Stomach smooth muscle (tissue), 2 donors: ENCODE measurements at regions not wholly inside any gene's neighbourhood (a gene's known extent, or its start where the extent isn't known, plus 50 kb on each side); places are given as distances from the start of the nearest gene placed in this dataset.

Source experiments
- H3K27ac ChIP-seq: one replicate; pipeline ENCODE4 v1.7.0; 2013; ENCODE audit warnings: mild to moderate bottlenecking, low read length, inconsistent platforms
- H3K27me3 ChIP-seq, 2 donors: one replicate each; pipeline ENCODE4 v1.7.0; 2013; ENCODE audit warnings: low read length in 2 of 2; ENCODE audit not compliant: insufficient read depth in 2 of 2, control insufficient read depth in 1 of 2
- H3K36me3 ChIP-seq, 2 donors: one replicate each; pipeline ENCODE4 v1.7.0; 2013; ENCODE audit warnings: low read length in 2 of 2; ENCODE audit not compliant: control insufficient read depth in 2 of 2, insufficient read depth in 2 of 2
- H3K4me1 ChIP-seq: one replicate; pipeline ENCODE4 v1.7.0; 2013; ENCODE audit warnings: low read length; ENCODE audit not compliant: control insufficient read depth, insufficient read depth
- H3K4me3 ChIP-seq, 2 donors: one replicate each; pipeline ENCODE4 v1.7.0; 2013; ENCODE audit warnings: low read length in 2 of 2
- H3K9ac ChIP-seq, 2 donors: one replicate each; pipeline ENCODE4 v1.7.0; 2013; ENCODE audit warnings: low read length in 2 of 2, mild to moderate bottlenecking in 1 of 2
- H3K9me3 ChIP-seq, 2 donors: one replicate each; pipeline ENCODE4 v1.7.0; 2013; ENCODE audit warnings: low read length in 2 of 2; ENCODE audit not compliant: control insufficient read depth in 2 of 2
- donor health status: healthy.
- donor health status: Pancreatic carcinoma.

GRCh38 chr16:17605784-17606183, 135.0 kb upstream of the XYLT1 start:
- Histone ChIP-seq H3K4me1 (no peaks in the 10 kb centered on the region), H3K27me3 (no peaks in the 10 kb centered on the region), H3K4me3 (no peak overlapping the region), H3K27ac (no peak overlapping the region), H3K36me3 (no peaks in the 10 kb centered on the region), H3K9me3 (peaks cover 0 to 7% of the 10 kb centered on the region in 2 donors), H3K9ac (no peak overlapping the region)

DNA sequence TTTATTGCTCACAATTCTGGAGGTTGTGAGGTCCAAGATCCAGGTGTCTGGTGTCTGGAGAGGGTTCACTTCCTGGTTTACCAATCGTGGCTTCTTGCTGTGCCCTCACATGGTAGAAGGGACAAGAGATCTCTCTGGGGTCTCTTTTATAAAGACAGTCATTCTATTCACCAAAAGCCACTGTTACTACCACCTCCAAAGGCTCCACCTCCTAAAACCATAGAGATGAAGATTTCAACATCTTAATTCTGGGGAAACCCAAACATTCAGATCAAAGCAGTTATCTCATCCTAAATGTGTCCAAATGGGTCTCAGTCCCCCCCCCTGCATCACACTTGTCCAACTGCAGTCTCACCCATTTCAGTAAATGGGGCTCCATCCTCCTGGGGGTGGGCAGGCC, 132.9 kb upstream of the XYLT1 start:
- peaks cover 0 to 5% of the 10 kb centered on the region in 2 donors for H3K9me3 ChIP-seq

GRCh38 chr16:17602678-17603077, 131.9 kb upstream of the XYLT1 start:
- no peaks in the 10 kb centered on the region for H3K27me3 ChIP-seq
- H3K4me3 ChIP-seq, result no peak overlapping the region
- H3K9me3 ChIP-seq, result peaks cover 0 to 6% of the 10 kb centered on the region in 2 donors
- H3K27ac ChIP-seq, result no peak overlapping the region
- no peaks in the 10 kb centered on the region for H3K4me1 ChIP-seq
- H3K36me3 ChIP-seq, result no peaks in the 10 kb centered on the region
- no peak overlapping the region for H3K9ac ChIP-seq

More for the DNA sequence above, 132.9 kb upstream of the XYLT1 start:
- Histone ChIP-seq H3K36me3 (no peaks in the 10 kb centered on the region), H3K27me3 (no peaks in the 10 kb centered on the region), H3K9ac (no peak overlapping the region), H3K4me1 (no peaks in the 10 kb centered on the region), H3K4me3 (no peak overlapping the region), H3K27ac (no peak overlapping the region)

- Histone ChIP-seq H3K9ac (no peak overlapping the region), H3K27ac (no peak overlapping the region), H3K27me3 (no peaks in the 10 kb centered on the region), H3K4me1 (no peaks in the 10 kb centered on the region), H3K4me3 (no peak overlapping the region), H3K9me3 (peaks cover 0 to 6% of the 10 kb centered on the region in 2 donors), H3K36me3 (no peaks in the 10 kb centered on the region)
Observed at GRCh38 chr16:17598968-17599367, 128.2 kb upstream of the XYLT1 start.

DNA sequence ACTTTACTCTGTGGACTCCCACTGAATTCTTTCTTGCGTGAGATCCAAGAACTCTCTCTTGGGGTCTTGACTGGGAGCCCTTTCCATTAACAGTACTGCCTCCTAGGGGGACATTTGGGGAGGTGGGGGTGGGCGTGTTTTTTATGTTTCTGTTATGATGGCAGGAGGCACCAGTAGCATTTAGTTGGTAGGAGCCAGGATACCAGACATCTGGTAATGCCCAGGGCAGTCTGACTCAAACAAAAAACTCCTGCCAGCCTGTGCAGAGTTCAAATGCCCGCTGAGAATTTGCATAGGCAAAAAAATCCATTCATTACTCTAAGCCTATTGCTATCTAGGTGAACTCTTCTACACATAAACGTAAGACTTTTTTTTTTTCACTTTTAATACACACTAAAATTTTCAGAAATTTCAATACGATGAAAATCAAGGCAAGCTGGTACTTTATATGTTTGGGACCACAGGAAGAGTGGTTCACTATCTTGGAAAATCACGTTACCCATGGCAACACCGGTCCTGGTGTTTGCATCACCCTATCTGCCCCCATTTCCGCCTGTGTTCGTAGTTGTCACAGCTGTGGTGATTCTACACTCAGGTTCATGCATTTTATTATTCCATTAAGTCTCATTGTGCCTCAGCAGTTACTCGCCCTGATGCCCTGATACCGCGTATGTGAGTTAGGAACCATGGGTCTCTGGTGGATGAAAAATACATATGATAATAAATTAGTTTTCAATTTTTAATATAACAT, 121.1 kb upstream of the XYLT1 start:
- Histone ChIP-seq H3K27me3 (no peaks in the 10 kb centered on the region), H3K9me3 (no peaks in the 10 kb centered on the region), H3K36me3 (no peaks in the 10 kb centered on the region), H3K9ac (no peak overlapping the region), H3K4me1 (no peaks in the 10 kb centered on the region), H3K27ac (no peak overlapping the region), H3K4me3 (no peak overlapping the region)

- no peak overlapping the region for H3K27ac ChIP-seq
- H3K9me3 ChIP-seq, result no peaks in the 10 kb centered on the region
- H3K4me1 ChIP-seq, result no peaks in the 10 kb centered on the region
- H3K36me3 ChIP-seq, result no peaks in the 10 kb centered on the region
- H3K4me3 ChIP-seq, result no peak overlapping the region
- H3K27me3 ChIP-seq, result no peaks in the 10 kb centered on the region
- no peak overlapping the region for H3K9ac ChIP-seq
Observed at GRCh38 chr16:17590711-17591654, 120.2 kb upstream of the XYLT1 start.

DNA sequence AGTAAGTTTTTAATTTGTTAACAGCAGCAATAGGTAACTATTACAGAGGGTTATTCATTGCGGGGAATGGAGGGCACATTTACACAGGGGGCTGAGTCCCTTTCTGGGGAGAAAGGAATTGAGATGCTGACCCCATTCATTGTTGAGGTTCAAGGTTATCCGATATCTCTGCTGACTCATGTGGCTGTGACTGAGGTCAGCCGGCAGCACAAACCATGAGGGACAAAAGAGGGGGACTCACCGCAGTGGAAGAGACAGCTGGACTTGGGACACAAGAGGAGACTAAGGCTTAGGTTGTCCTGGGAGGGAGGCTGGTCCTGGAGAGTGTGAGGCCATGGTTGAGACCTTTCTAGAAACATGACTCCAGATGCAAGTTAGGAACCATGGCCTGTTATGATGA, 119.1 kb upstream of the XYLT1 start:
- H3K4me1 ChIP-seq, result no peaks in the 10 kb centered on the region
- no peaks in the 10 kb centered on the region for H3K36me3 ChIP-seq
- H3K9me3 ChIP-seq, result no peaks in the 10 kb centered on the region
- H3K27me3 ChIP-seq, result no peaks in the 10 kb centered on the region
- no peak overlapping the region for H3K4me3 ChIP-seq
- H3K9ac ChIP-seq, result no peak overlapping the region
- H3K27ac ChIP-seq, result no peak overlapping the region

- Histone ChIP-seq H3K36me3 (no peaks in the 10 kb centered on the region), H3K9ac (no peak overlapping the region), H3K4me3 (no peak overlapping the region), H3K27ac (no peak overlapping the region), H3K9me3 (peaks cover 2 to 3% of the 10 kb centered on the region in 2 donors), H3K4me1 (no peaks in the 10 kb centered on the region), H3K27me3 (no peaks in the 10 kb centered on the region)
Observed at GRCh38 chr16:17585449-17586074, 114.8 kb upstream of the XYLT1 start.

- Histone ChIP-seq H3K36me3 (no peaks in the 10 kb centered on the region), H3K27ac (no peak overlapping the region), H3K27me3 (no peaks in the 10 kb centered on the region), H3K4me1 (no peaks in the 10 kb centered on the region), H3K9me3 (peaks cover 2 to 3% of the 10 kb centered on the region in 2 donors), H3K9ac (no peak overlapping the region), H3K4me3 (no peak overlapping the region)
Observed at GRCh38 chr16:17578981-17579874, 108.5 kb upstream of the XYLT1 start.

DNA sequence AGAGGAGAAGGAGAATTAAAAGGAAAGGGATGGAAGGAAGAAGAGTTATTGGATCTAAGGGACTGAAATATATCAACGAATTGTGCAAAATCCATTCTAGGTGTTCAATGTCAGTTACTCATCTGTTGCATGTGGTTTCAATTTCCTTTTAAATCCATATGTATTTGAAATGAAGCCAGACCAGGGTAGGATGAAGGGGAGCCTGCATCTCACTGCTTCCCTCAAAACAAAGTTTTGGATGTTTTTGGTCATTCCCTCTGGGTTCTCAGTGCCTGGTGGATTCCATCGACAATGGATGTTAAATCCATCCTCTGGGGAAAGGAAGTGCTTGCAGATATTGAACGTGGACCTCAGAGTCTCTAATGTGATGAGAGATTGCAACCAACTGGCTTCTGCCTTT, 103.5 kb upstream of the XYLT1 start:
- Histone ChIP-seq H3K9me3 (no peaks in the 10 kb centered on the region), H3K36me3 (no peaks in the 10 kb centered on the region), H3K4me3 (no peak overlapping the region), H3K27ac (no peak overlapping the region), H3K9ac (no peak overlapping the region), H3K4me1 (no peaks in the 10 kb centered on the region), H3K27me3 (no peaks in the 10 kb centered on the region)
